Islet of Langerhans (tissue), 1 donor: ENCODE measurements at regions not wholly inside any gene's neighbourhood (a gene's known extent, or its start where the extent isn't known, plus 50 kb on each side); places are given as distances from the start of the nearest gene placed in this dataset.

ENCODE experiments used
- FAIRE-seq: peaks from one replicate; lab custom pipeline; 2011; peaks lifted over from hg19 to GRCh38; lab: Jason Lieb, UNC

DNA sequence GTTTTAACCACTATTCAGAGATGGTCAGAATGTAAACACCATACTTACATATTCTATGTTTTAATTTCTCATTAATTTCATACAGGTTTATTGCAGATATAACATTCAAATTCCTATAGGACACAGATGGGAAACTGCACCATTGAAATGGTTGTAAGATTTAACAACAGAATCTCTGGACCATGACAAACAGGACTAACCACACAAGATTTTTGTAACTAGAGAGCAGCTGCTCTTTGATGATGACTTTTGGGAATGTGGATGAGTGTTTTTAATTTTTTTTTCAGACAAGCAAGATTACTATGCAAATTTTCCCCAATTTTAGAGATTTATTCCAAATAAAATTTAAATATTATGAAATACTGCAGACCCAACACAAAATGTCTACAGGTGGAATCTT, 610.2 kb downstream of the PCDH18 start:
- FAIRE-seq, result no peak

DNA sequence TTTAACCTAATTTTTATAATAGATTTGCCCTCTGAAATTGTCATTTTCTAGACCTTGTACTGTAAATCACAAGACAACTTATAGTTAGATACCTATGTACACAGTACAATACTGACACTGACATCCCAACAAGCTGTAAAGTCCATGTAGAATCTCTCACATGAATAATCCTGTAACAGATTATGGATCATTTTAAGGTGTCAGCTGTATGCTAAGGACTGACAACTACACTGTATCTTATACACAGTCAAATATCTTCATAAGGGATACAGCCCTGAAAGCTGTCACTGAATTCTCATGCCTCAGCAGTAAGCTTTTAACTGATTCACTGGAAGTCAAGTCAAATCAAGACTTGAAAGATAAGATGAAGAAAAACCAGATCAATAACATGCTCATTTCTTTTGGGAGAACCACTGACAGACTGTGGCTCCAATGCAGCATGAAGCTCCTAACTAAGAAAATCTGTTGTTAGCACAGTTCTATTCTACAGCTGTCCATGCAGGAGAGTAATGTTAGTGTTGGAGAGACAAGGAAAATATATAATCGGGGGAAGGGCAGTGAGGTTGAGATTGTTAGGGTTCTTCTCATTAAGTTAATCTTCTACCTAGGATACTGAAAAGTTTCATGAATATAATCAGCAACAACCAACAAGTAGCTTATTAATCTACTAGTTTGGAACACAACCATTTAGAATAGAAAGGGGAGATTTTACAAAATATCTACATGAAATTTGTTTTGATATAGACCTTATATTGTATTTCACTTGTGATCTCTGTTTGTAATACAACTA, 612.0 kb downstream of the PCDH18 start:
- FAIRE-seq, result no peak

DNA sequence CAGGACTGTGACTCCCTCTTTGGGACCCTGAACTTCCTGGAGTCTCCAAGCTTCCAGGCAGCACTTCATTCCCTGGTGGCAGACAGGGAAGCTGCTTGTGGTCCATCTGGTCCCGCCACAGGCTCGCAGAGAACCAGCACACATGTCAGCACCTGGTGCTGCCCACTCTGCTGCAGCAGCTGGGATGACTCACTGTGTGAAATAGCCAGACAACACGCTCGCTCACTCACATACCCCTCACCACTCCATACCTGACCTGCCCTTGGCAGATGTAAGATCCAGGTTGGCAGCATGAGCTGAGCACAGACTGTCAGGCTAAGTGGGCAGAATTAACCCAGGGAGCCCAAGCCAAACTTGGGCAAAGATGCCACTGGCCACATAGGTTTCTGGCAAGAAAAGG, 613.5 kb downstream of the PCDH18 start:
- no peak for FAIRE-seq

DNA sequence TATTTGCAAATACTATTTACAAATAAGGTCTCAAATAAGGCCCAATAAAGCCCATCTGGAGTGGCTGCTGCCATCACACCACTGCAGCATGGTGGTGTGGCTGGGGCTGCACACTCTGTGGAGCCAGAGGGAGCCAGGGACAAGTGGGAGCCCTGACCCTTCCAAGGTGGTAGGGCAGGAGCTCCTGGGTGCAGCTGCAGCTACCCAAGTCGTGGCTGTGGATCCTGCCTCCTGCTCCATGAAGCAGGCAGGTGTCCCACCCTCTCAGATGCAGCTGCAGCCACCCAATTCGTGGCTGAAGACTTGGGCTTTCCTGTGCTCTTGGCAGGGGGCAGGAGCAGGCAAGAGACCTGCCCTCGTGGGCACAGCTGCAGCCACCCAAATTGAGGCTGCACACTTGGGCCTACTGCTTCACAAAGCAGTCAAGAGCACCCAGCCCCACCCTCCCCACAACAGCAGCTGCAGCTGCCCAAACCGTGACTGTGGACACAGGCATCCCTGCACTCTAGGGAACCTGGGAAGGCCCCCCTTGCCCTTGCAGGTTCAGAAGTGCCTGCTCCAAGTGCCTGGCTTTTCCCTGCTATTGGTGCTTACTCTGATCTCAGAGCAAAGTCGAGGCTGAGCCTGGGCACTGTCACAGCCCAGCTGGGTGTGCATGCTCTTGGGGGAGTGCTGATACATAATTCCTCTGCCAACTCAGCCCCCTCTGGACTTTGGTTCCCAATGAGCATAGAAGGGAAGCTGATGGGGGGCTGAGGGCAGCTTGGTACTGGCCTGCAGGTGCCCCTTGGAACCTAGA, 614.8 kb downstream of the PCDH18 start:
- no peak for FAIRE-seq

DNA sequence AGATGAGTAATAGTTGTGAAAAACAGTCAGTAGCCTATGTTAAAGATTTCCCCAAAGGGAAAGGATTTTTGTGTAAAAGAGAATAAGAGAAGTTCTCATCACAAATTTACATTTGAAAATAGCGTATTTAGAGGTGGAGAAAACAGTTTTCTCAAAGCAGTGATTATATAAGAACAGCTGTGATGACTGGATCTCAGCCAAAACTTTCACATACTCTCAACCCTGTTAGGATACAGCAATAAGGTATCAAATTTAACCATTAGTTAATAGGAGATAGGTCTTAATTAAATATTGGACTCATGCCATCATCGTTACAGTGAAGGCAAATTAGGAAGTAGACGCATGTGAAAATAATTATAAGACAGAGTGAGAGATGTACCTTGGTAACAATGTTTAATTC, 622.7 kb downstream of the PCDH18 start:
- no peak for FAIRE-seq

DNA sequence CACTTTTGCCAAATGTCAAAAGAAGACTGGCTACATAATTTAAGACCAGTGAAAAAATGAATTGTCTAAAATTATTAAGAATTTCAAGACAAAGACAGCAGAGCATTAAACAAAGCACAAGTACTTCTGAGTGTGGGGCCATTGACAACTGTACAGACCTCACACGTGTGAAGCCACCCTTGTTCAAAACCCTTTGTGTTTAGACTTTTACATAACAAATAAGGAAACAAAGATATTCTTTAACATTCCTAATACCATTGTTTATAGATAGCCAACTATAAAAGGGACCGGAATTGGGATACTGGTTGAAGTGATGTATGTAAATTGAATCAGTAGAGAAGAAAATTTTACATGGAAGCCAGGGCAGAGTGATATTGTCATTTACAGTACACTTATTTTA, 624.2 kb downstream of the PCDH18 start:
- FAIRE-seq, result no peak

DNA sequence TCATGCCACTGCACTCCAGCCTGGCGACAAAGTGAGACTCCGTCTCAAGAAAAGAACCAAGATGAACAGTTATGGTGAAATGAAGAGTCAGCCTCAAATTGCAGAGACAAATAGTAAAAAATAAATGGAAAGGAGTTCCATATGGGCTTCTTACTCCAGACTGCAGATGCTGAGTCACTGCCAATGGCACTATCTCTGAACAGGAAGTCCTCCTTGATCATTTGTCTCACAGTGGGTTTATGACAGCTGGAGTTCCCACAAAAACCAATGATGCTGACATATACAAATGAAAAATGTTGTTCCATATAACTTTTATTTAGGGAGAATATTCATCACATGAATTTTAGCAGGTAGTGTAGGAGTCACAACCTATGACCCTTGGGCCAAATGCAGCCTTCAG, 631.6 kb downstream of the PCDH18 start:
- FAIRE-seq, result no peak

DNA sequence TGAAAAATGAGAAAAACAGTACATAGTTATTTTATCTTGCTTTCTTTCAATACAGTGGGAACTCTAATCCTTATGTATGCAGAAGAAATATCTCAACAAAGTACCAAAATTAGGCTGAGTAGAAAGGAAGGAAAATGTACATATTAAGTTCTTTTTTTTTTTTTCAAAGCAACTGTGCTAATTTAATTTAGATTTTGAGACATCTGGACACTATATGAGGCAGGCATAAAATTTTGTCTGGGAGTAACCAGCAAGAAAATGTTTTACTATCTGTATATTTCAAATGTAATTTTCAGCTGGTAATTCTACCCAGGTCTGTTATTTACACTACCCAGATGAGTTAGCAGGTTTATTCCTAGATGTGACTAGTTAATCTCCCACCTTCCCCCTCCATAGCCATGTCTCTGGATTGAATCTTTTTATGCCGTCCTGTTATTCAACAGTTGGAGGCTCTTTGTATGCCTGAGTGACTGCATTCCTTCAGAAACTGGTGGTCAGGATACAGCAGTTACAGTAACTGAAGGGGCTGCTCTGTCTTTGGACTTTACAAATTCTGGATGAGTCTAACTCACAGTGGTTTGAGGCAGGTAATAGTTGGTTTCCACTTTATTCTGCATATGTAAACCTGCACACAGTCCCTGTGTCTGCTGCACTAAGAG, 633.6 kb downstream of the PCDH18 start:
- no peak for FAIRE-seq

DNA sequence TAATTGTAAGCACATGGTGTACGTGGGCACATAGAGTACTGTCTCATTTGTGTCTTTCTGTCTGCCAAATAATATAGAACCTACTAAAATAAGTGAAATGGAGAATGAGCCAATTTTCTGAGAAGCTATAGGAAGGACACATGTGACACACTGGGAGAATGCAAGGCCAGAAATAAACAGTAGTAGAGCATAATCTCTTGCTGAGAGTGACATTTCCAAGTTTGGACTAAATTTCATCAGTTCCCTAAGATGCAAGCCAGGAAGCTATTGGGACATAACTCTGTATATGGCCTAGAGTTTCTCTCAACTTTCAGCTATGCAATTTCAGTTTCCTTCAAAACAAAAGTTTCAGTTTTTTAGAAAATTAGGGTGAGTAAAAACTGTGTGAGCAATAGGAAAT, 638.7 kb downstream of the PCDH18 start:
- no peak for FAIRE-seq

DNA sequence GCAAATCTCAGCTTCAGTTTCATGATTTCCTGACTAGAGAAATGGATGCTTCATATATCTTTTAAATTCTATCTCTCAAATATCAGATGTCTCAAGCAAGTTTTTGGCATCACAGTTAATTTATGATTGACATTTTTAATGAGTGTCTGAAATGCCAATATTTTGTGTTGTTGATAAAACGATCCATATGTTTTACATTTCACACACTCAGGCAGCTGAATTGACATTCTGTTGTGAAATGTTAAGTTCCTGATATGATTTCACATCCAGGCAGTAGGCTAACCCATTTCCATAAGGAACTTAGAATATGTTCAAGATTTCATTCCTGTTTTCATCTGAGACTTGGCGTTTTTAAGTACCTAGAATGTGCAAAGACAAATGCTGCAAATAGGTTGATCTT, 650.6 kb downstream of the PCDH18 start:
- FAIRE-seq, result no peak

DNA sequence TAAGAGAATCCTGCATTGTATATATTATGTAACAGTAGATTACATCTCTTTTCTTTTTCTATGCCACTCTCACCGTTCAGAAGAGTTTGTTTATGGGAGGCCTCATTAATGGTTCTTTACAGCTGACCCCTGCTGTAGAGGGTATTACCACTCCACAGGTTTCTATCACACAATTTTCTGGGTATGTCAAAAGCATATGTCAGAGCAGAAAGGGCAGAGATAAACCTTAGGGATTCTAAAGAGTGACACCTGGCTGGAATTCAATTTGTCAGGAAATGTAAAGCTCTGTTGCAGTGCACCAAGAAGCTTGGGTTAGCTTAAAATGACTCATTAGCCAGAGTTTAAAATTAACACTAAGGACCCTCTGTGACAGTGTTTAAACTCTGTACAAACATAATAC, 658.7 kb downstream of the PCDH18 start:
- FAIRE-seq, result no peak

DNA sequence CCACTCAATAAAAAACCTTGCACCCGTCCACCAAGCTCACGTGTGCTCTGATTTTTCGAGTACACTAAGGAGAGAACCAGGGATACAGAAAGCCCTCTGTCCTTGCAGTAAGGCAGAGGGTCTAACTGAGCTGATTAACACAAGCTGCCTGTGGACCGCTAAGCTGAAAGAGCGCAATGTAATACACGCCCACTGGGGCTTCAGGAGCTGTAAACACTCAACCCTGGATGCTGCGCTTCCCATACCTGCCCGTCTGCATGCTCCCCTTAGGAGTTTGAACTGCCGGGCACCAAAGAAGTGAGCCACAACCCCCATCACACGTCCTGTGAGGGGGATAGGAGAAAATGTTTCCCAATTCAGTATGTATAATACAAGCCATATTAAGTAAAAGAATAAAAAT, 664.8 kb downstream of the PCDH18 start:
- FAIRE-seq, result no peak

DNA sequence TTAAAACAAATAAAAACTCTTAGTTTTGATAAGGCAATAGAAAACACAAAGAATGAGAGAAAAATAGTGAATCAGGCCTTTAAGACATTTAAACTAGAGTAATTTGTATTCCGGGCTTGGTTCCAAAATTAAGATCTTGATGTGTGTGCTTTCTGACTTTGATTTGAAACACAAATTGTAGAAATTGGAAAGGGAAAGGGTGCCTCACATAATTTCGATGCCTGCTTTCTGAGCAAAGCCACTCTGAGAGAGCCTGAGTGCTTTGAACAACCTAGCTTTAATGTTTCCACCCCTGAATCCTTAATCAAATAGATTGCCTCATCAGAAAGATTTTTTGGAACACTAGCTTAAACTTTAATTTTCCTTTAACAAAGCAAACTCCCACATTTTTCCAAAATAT, 666.8 kb downstream of the PCDH18 start:
- no peak for FAIRE-seq

DNA sequence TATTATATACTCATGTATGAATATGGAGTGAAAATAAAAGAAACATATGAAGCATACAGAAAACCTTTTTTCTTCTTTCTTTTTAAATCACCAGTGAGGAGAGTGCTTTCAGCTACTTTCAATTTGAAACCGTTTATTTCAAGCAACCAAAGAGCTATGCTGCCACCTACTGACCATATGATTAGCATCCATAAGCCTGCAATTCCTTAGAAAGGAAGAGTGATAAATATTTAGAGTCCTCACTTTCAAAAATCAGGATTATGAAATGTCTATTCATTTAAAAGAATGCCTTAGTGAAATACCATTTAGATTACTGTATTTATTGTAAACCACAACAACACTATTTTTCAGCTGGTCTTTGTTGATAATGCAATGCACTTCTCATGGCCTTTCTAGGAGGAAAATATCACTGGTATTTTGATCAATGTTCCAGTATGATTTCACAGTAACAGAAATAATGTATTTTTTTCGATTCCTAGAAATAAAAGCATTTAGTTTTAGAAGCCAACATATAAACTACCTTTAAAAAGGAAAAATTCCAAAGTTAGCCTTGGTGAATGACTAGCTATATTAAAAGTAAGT, 667.6 kb downstream of the PCDH18 start:
- peak; percentile 97 for FAIRE-seq

DNA sequence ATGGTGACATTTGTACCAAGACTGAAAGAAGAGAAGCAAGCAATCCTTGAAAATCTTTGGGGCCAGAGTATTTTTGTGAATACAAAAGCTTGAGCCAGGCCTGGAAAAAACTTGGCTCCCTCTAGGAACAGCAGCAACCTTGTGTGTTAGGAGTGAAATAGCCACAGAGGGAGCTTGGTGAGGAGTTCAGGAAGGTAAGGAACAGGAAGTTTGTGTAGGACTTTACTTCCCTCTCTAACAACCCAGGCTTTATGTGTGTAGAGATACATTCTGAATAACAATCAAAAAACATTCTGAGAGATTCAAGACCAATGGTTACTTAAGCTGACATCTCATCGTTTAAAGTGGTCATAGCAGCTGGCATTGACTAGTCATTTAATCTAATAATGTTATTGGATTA, 668.5 kb downstream of the PCDH18 start:
- no peak for FAIRE-seq

DNA sequence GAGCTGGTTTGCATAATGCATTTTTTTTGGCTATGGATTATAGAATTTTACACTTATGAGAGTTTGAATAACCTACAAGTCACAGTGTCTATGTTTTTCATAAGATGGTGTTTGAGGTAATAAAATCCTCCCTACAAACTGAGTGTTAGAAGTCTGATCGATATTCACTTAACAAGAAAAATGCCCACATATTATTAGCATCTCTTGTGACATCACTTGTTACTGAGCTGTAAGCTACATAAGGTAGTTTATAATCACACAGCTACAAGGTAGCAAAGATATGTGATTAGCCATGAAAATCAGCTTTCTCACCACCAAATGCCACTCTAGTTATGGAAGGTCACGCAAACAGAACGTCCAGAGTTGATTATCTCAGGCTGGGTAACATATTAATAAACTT, 669.6 kb downstream of the PCDH18 start:
- no peak for FAIRE-seq

DNA sequence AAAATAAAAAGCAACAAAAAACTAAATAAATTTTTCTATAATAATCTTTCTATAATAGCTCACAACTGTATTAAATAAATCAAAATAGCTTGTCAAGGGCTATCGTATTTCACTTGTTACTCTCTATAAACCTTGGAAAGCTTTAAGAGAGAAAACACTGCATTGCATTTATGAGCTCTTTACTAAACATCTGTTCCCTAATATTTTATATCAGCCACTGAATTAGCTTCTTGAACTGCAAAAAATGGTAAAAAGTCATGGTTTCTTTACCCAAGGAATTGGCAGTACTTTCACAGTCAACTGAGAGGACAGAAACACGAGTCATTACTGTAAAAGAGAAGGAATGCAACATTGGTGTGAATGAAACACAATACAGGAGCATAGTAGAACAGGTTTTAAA, 671.2 kb downstream of the PCDH18 start:
- FAIRE-seq, result no peak

DNA sequence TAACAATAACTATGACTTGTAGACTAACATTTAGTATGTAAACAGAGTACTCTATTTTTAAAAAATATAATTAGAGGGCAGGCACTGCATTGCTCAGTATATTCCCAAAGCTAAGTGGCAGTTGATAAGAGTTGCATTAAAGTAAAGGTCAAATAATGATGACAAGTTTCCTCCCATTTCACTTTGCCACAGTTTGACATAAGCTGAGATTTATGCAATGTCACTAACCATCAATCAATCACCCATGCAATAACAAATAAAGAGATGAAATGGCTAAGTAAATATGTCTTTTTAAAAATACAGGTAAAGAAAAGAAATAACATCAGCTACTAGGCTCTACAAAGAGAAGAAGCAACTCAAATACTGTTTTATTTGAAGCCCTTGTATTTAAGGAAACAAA, 673.4 kb downstream of the PCDH18 start:
- no peak for FAIRE-seq

DNA sequence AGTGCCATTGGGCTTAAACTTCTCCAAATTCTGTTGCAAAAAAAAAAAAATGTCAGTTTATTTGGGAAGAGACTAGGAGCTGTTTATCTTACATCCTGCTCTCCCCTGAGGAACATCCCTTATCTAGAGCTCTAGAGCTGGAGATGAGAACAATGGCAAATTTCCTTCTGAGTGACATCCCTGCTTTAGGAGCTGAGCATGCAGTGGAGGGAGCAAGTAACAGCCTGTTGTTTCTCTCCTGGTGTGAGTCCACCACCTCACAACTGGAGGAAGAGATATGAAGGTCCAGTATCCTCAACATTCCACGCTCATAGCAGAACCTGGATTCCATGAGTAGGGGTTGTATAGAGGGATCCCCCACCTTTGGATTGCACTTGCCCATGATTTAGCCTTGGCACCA, 676.4 kb downstream of the PCDH18 start:
- no peak for FAIRE-seq

DNA sequence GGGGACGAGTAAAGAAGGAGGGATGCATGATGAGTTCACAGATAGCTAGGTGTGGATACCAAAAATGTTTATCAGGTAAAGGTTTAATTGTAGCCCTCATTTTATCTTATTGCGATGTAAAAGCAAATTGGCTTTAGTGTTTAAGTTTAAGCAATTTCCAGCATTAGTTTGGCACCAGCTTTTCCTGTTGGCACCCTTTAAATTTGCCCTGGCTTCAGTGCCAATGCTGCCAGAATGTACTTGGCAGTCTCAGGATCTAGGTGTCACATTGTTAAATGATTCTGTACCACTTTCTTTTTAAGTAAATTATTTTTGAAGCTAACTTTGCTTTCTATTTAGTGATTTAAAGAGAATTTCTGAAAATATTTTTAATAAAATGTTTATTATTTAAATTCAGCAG, 681.8 kb downstream of the PCDH18 start:
- FAIRE-seq, result no peak

DNA sequence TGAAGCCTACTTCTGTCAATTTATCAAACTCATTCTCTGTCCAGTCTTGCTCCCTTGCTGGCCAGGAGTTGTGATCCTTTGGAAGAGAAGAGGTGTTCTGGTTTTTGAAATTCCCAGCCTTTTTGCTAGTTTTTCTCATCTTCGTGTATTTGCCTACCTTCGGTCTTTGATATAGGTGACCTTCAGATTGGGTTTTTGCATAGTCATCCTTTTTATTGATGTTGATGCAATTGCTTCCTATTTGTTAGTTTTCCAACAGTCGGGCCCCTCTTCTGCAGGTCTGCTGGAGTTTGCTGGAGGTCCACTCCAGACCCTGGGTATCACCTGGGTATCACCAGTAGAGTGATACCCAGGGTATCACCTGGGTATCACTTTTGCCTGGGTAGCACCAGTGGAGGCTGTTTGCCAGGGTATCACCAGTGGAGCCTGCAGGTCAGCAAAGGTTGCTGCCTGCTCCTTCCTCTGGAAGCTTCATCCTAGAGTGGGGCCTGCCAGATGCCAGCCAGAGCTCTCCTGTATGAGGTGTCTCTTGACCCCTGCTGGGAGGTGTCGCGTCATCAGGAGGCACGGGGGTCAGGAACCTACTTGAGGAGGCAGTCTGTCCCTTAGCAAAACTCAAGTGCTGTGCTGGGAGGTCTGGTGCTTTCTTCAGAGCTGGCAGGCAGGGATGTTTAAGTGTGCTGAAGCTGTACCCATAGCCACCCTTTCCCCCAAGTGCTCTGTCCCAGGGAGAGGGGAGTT, 684.2 kb downstream of the PCDH18 start:
- no peak for FAIRE-seq

DNA sequence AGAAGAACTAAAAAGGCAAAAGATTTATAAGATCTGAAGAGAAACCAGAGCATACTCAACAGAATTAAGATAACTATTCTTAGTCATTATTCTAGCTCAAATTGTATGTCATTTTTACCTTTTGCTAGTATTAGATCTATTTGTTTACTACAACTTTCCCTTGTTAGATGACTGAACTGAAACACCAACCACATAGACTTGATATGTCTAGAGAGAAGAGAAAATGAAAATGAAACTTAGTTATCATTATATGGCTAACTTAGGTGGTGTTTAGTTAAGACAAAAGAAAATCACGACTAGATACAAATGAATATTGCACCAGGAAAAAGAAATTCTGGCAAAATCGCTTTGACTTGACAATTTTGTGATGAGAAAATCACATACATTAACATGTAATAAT, 690.8 kb downstream of the PCDH18 start:
- FAIRE-seq, result no peak
